Omental fat pad (tissue), 3 donors: ENCODE measurements at regions not wholly inside any gene's neighbourhood (a gene's known extent, or its start where the extent isn't known, plus 50 kb on each side); places are given as distances from the start of the nearest gene placed in this dataset.

ENCODE experiments used
- ATAC-seq: fragments of 150-250 bp; one replicate; pipeline ENCODE4 v1.9.1; 2016; ENCODE audit warnings: mild to moderate bottlenecking, moderate library complexity; ENCODE audit not compliant: low FRiP score
- DNase-seq: peaks from one replicate; pipeline ENCODE4 v3.0.0-alpha.2; 2019; ENCODE audit warnings: low spot score
- TF ChIP-seq, protein P1 (sequence below), 3 donors: fragments of 450-650 bp; IDR thresholded peaks; one replicate each; pipeline ENCODE4 v1.5.1; 2016 to 2017; ENCODE audit warnings: antibody characterized with exemption in 3 of 3, mild to moderate bottlenecking in 3 of 3, moderate library complexity in 2 of 3

DNA sequence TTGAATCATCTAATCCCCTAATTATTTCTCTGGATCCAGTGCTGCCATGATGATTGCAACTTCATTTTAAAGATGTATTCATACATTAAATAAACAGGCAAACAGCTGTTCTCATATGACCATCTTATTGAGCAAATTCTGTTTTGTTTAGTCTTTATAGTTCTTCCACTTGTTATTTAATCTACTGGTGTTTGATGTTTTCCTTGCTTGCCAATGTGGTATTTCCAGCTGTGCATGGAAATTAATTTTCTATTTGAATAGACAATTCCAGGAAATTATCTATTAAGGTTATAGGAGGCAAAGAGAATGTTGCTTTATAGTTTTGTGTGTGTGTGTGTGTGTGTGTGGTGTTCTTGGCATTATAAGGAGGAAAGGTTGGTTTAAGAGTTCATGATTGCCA, 167.0 kb upstream of the PRPS1L1 start:
- no peak for DNase-seq
- no peak for ATAC-seq
- TF ChIP-seq, protein P1, sequence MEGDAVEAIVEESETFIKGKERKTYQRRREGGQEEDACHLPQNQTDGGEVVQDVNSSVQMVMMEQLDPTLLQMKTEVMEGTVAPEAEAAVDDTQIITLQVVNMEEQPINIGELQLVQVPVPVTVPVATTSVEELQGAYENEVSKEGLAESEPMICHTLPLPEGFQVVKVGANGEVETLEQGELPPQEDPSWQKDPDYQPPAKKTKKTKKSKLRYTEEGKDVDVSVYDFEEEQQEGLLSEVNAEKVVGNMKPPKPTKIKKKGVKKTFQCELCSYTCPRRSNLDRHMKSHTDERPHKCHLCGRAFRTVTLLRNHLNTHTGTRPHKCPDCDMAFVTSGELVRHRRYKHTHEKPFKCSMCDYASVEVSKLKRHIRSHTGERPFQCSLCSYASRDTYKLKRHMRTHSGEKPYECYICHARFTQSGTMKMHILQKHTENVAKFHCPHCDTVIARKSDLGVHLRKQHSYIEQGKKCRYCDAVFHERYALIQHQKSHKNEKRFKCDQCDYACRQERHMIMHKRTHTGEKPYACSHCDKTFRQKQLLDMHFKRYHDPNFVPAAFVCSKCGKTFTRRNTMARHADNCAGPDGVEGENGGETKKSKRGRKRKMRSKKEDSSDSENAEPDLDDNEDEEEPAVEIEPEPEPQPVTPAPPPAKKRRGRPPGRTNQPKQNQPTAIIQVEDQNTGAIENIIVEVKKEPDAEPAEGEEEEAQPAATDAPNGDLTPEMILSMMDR (IDR thresholded peaks at IDR 0.05), result no peak

DNA sequence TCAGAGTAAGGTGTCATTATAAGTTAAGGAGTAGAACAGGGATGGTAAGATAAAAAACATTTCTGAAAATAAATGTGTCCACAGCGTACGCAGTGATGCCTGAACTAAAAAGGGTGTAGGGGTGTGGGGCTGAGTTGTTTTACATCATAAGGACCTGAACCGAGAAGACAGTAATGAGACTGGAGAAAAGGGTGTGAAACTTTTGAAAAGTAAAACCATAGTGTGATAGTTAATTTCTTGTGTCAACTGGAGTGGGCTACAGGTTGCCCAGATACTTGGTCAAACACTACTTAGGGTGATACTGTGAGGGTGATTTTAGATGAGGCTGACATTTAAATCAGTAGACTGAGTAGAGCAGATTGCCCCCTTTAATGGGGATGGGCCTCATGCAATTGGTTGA, 169.0 kb upstream of the PRPS1L1 start:
- TF ChIP-seq, protein P1 (IDR thresholded peaks at IDR 0.05), result no peak
- no peak for DNase-seq
- ATAC-seq, result no peak

DNA sequence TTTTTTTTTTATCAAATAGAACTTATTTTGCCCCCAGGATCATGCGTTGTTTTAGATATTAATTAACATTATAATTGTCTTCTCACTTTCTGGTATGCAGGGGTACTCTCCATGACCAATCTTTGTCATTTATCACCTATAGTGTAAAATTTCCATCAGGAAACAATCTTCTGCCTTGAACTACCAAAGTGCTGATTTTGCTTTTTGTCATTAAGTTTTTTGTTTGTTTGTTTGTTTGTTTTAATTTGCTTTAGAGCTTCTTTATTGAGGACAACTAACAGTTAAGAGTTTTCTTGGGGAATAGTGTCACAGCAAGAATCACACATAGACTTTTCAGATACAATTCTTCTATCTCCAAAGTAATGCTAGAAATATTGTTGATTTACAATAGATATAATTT, 171.2 kb upstream of the PRPS1L1 start:
- no peak for DNase-seq
- TF ChIP-seq, protein P1 (IDR thresholded peaks at IDR 0.05), result no peak
- ATAC-seq, result no peak

DNA sequence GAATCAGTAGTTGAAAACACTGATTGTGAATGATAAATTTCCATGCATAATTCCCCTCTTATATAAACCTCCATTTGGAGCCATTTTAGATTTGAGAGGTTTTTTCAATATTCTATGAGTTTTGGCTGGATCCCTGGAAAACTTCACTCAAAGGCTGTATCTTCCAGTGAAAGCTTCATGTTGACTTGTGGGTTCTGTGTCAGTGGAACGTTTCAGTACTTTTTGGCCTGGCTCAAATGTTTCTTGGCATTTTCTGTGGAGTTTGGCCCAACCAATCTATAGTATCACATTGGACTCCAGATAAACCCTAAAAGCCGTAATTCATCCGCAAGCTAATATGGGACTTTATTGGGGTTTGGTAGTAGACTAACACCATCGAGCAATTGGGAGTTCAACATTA, 172.6 kb upstream of the PRPS1L1 start:
- TF ChIP-seq, protein P1 (IDR thresholded peaks at IDR 0.05), result no peak
- DNase-seq (no peak), ATAC-seq (no peak)

DNA sequence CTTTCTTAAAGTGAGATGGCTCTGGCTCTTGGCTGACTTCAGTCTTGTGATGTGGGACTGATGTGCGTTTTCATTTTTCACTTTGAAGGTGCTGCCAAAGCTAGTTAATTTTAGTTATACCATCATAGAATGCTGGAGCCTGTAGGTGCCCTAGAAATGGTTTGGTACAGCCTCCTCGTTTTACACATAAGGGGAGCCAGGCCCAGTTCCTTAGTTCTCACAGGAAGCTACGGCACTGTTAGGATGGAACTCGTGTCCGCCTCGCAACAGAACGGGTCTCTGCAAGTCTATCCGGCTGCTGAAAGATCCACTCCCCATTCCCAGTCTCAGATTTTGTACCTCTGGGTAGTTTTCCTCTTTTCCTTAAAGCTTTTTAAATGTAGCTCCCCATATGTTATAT, 173.2 kb upstream of the PRPS1L1 start:
- ATAC-seq (no peak), DNase-seq (no peak)

DNA sequence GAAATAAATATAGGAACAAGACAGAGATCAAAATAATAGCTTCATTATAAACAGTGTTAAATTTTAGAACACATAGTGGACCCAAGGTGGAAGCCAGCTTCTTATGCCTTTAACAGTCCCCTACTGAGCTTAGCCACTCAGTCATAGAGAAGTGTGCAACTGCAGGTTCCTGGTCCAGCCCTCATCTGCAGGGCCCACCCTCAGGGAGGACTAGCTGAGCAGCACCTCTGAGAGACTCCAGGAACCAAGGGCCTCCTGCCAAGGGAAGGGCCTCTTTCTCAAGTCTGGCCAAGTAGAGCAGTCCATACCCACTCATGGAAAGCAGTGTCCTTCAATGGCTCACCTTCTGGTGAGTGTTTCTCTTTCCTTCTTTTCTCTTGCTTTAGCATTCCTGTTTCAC, 173.7 kb upstream of the PRPS1L1 start:
- TF ChIP-seq, protein P1 (IDR thresholded peaks at IDR 0.05), result no peak
- DNase-seq (no peak), ATAC-seq (no peak)

More for the DNA sequence above, 173.2 kb upstream of the PRPS1L1 start:
- TF ChIP-seq, protein P1 (IDR thresholded peaks at IDR 0.05), result no peak

DNA sequence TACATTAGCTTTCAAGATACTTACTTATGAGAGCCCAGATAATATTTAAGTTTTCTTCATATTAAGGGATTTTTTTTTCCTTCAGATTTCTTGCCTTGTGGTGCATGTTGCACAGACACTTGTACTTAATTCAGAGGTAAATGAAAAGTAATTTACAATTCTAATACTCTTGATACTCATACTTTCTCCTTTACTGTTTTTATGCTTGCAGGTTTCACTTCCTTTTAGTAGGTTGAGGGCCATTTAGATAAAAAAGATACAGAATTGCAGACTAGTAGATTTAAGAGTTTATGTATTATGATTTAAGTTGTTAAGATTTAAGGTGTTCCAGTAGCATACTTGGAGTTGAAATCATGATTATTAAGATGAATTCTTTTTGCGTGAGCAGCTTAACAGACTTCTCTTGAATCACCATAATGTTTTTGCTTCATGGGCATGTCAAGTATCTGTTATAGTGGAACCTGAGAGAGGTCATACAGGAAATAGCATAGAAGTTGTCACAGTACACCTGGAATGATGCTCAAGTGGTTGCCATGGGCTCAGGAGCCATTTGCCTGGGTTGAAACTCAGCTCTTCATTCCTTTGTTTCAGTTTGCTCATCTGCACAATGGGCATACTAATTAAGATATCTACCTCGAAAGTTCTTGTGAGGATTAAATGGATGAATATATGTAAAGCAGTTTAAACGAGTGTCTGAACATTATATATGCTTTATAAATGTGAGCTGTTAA, 174.8 kb upstream of the PRPS1L1 start:
- DNase-seq, result no peak
- no peak for ATAC-seq
- TF ChIP-seq, protein P1 (IDR thresholded peaks at IDR 0.05), result no peak
